Left ventricle myocardium inferior (tissue), 1 donor: ENCODE measurements at regions not wholly inside any gene's neighbourhood (a gene's known extent, or its start where the extent isn't known, plus 50 kb on each side); places are given as distances from the start of the nearest gene placed in this dataset.
"Not testable (repeated sequence)": the region's sequence is repeated elsewhere in the genome, so short reads cannot be mapped to it uniquely, and the experiment has no call there.

ENCODE experiments used
- DNase-seq: peaks from one replicate; pipeline ENCODE4 v3.0.0-alpha.2; 2020
- H3K27ac ChIP-seq: fragments of 200-600 bp; replicated peaks from 2 replicates; pipeline ENCODE4 v1.8.0; 2021
- H3K27me3 ChIP-seq: fragments of 200-600 bp; 2 replicates; pipeline ENCODE4 v1.8.0; 2021; ENCODE audit warnings: low read depth
- H3K36me3 ChIP-seq: fragments of 200-600 bp; 2 replicates; pipeline ENCODE4 v1.8.0; 2021
- H3K4me1 ChIP-seq: fragments of 200-600 bp; 2 replicates; pipeline ENCODE4 v1.8.0; 2021
- H3K4me3 ChIP-seq: fragments of 200-600 bp; 2 replicates; pipeline ENCODE4 v1.8.0; 2021; ENCODE audit warnings: mild to moderate bottlenecking, moderate library complexity
- H3K9me3 ChIP-seq: fragments of 200-600 bp; replicated peaks from 2 replicates; pipeline ENCODE4 v1.8.0; 2021
- intact Hi-C: fragments of 100-400 bp; cut with micrococcal nuclease; formaldehyde crosslinking; loops from one replicate; pipeline ENCODE4 v1.11.0; 2022
- TF ChIP-seq, protein P1 (sequence below): fragments of 200-600 bp; IDR thresholded peaks from 2 replicates; pipeline ENCODE4 v1.8.0; 2021; ENCODE audit warnings: antibody characterized with exemption, mild to moderate bottlenecking, borderline replicate concordance
- donor health status: DM: no; HTN: yes; CAD: no; lungs with severe emphysema.

GRCh38 chr1:610538-610937, 75.9 kb downstream of the OR4F16 start:
- H3K36me3 ChIP-seq, DNase-seq, intact Hi-C loops, H3K9me3 ChIP-seq, H3K27me3 ChIP-seq, H3K4me3 ChIP-seq, H3K4me1 ChIP-seq, H3K27ac ChIP-seq: not testable (repeated sequence)

DNA sequence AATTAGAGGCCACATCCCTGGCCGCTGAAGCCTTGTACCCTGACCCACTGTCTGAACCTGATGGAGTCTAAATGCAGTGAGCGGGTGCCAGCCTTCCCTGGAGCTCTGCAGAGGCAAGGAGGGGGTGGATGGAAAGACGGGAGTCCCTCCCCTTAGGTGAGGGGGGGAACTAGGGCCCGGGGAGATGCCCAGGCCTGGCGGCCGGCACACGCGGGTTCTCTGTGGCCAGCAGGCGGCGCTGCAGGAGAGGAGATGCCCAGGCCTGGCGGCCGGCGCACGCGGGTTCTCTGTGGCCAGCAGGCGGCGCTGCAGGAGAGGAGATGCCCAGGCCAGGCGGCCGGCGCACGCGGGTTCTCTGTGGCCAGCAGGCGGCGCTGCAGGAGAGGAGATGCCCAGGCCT, 77.3 kb downstream of the OR4F16 start:
- H3K9me3 ChIP-seq, intact Hi-C loops, H3K27me3 ChIP-seq, DNase-seq, H3K4me3 ChIP-seq, H3K4me1 ChIP-seq, H3K36me3 ChIP-seq, H3K27ac ChIP-seq: not testable (repeated sequence)

DNA sequence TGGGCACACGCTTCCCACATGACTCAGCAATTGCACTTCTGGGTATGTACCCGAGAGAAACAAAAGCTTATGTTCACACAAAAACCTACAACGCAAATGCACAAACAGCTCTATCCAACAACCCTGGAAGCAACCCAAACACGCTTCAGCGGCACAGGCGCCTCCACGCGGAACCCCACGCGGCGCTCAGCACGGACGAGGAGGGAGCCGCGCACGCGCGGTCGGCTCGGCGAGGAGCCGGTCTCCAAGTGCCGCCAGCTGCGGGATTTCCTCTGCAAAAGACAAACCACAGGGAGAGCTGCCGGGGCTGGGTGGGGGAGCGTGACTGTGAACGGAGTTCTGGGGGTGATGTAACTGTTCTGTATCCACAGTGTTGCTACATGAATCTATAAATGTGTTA, 81.2 kb downstream of the OR4F16 start:
- H3K27ac ChIP-seq, H3K9me3 ChIP-seq, H3K27me3 ChIP-seq, H3K36me3 ChIP-seq, intact Hi-C loops, H3K4me3 ChIP-seq, H3K4me1 ChIP-seq: not testable (repeated sequence)
- peak; percentile 16 for DNase-seq

- H3K27ac ChIP-seq, H3K4me1 ChIP-seq, H3K36me3 ChIP-seq, H3K27me3 ChIP-seq, H3K9me3 ChIP-seq, intact Hi-C loops, DNase-seq, H3K4me3 ChIP-seq: not testable (repeated sequence)
Observed at GRCh38 chr1:588211-588610, 98.2 kb downstream of the OR4F16 start.

DNA sequence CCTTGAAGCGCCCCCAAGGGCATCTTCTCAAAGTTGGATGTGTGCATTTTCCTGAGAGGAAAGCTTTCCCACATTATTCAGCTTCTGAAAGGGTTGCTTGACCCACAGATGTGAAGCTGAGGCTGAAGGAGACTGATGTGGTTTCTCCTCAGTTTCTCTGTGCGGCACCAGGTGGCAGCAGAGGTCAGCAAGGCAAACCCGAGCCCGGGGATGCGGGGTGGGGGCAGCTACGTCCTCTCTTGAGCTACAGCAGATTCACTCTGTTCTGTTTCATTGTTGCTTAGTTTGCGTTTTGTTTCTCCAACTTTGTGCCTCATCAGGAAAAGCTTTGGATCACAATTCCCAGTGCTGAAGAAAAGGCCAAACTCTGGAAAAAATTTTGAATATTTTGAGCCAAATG, 100.5 kb downstream of the OR4F16 start:
- H3K9me3 ChIP-seq, H3K4me1 ChIP-seq, H3K36me3 ChIP-seq, H3K4me3 ChIP-seq, H3K27me3 ChIP-seq, intact Hi-C loops, H3K27ac ChIP-seq: not testable (repeated sequence)
- peak; percentile 52 for DNase-seq
- TF ChIP-seq, protein P1, sequence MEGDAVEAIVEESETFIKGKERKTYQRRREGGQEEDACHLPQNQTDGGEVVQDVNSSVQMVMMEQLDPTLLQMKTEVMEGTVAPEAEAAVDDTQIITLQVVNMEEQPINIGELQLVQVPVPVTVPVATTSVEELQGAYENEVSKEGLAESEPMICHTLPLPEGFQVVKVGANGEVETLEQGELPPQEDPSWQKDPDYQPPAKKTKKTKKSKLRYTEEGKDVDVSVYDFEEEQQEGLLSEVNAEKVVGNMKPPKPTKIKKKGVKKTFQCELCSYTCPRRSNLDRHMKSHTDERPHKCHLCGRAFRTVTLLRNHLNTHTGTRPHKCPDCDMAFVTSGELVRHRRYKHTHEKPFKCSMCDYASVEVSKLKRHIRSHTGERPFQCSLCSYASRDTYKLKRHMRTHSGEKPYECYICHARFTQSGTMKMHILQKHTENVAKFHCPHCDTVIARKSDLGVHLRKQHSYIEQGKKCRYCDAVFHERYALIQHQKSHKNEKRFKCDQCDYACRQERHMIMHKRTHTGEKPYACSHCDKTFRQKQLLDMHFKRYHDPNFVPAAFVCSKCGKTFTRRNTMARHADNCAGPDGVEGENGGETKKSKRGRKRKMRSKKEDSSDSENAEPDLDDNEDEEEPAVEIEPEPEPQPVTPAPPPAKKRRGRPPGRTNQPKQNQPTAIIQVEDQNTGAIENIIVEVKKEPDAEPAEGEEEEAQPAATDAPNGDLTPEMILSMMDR = peak; percentile 44
